Stimulated activated naive CD4-positive, alpha-beta T cell (primary cell): ENCODE measurements at regions not wholly inside any gene's neighbourhood (a gene's known extent, or its start where the extent isn't known, plus 50 kb on each side); places are given as distances from the start of the nearest gene placed in this dataset.
A peak's percentile ranks its signal among the peaks of the same experiment; 100 is the strongest.

Source experiments
- DNase-seq, 6 experiments: peaks; one replicate each; lab custom pipeline; 2025; lab: John Stamatoyannopoulos, UW

DNA sequence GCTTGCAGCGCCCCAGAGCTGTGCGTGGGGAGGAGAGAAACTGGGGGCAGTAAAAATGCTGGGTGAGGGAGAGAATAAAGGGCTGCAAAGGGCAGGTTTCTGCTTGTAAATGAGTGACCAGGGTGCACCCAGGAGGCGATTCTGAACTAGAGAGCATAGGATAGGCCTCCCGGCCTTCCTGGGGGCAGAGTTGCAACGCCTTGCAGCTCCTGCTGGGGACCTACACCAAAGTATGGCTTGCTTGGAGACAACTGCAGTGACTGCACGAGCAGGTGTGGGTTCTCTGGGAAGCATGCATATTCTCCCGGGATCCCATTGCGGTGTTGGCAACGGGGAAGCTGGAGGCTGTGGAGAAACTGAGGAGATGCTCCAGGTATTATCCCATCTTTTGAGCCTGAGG lies 111.6 kb upstream of the SPACA1 start:
- no peak for DNase-seq

DNA sequence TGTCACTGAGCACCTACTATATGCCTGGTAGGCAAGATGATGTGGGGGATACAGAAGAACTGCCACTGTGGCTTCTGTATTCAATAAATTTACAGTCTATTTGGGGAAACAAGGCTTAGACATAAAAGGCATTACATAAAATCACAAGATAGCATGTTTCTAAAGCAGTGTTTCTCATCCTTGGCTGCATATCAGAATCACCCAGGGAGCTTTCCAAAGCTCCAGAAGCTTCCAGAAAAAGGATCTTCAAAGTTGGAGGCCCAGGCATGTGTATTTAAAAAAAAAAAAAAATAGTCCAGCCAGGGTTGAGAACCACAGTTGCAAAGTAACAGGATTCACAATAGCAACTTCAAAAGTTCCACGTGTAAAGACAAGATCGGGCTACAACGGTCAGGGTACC lies 112.4 kb upstream of the SPACA1 start:
- no peak for DNase-seq

DNA sequence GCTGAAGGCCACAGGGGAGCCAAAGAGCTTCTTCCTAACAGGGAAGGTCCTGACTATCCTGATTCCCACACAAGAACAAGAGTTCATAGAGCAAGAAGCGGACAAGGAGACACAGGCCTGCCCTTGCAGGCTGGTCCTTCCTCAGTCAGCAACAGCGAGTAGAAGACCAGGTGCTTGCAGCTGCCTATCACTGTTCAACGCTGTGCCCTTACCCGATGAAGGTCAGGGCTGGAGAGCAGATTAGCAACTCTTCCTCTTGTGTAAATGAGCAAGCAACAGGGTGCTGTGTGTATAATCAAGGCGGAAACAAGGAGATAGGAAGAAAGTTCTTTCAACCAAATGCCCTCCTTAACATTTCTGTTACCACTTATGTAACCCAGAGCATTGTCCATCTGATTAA lies 115.3 kb upstream of the SPACA1 start:
- no peak for DNase-seq

DNA sequence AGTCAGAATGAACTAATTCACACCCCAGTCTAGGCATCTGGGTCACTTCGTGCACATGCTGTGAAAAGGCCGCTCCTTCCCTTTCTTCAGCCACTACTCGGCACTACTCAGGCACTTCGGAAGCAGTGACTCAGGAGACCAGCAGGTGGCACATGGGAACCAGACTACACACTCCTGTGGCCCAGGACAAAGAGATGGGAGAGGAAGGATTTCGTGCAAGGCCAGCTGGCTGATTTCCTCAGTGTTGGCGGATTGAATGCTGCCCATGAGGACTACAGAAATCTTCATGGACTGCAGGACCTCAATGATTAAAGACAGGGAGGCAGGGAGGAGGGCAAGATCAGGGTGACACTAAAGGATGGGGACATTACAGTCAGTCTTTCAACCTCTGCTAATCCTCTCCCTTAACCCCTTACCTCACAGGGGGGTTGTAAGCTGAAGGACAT lies 117.8 kb upstream of the SPACA1 start:
- peak; percentile 2 to 52 (median 35) for DNase-seq

DNA sequence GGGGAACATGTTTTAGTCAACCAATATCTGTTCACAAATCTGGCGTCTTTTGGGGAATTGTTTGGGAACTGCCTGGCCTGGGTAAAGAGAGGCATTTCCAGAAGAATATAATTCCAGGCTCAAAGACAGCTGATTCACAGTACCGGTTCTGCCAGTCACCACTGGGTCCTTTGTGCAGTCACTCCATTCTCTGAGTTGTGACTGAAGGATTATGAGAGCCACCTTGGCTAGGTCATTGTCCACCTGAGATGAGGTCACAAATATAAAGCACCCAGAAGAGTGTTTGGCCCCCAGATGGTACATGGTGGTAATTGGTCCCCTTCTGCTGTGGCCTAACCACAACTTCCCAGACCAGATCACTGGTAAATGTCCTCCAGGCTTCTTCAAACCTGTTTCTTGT lies 121.0 kb upstream of the SPACA1 start:
- DNase-seq, result no peak

DNA sequence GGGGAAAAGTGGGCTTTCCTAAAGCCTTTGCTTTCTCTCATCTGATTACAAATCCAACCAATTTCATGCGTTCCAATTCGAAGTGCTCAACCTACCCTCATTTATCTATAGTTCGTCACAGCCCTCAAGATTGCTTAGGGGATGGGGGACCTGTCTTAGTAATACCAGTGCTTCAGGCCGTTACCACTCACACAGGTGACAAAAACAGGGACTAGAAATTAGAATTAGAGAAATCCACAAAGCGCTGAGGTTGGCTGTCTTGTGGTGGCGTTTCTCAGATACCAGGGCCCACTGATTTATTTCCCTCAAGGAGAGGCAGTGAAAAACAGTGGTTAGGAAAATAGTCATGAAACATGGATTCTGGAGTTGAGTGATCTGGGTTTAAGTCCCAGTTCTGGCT lies 121.6 kb upstream of the SPACA1 start:
- DNase-seq, result no peak

DNA sequence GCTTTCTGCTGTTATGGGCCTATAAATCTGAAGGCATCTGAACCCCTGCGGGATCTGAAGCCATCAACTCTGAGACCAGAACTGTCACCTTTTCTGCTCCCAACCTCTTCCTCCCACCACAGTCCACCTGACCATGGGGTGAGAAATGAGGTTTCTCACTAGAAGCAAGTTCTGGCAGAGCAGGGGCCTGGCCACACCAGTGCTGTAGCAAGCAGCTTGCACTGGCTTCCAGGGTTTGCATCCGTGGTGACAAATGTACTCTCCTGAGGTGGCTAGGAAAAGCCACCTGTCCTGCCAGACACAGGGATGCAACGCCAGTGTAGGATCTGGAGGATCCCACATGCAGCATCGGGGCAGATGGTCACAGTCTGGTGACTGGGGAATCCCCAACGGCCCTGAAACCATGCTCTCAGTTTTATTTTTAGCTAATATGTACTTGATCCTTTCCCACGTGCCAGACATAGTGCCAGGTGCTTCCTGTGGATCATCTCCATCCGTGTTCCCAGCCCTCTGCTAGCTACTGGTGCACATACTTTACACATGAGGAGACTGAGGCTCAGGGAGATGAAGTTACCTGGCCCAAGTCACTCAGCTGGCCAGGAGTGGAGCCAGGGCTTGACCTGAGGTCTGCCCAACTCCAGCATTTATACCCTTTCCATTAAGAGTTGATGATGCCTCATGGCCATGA lies 122.1 kb upstream of the SPACA1 start:
- DNase-seq, result no peak

DNA sequence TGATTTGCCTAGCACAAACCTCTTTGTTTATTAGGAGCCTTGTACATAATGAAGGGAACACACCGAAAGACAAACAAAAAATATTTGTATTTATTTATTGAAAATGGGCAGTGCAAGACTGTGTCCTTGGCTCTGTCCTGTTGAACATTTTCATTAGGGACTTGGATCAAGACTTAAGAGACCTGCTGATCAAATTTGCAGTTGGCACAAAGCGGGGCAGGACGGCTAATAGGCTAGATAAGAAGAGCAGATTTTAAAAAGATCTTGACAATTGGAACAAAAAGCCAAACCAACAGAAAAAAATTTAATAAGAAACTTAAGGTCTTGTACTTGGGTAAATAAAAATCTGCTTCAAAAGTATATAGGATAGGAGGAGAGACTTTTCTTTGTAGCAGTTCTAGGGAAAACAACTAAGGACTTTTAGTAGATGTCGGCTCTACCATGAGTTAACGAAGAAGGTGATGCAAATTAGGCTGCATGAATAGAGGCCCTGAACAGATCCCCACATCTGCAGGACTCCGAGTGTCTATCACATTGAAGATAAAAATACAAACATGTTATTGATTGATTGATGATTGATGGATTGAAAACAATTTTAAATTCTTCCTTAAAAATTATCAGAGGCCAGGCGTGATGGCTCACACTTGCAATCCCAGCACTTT lies 124.1 kb upstream of the SPACA1 start:
- no peak for DNase-seq

DNA sequence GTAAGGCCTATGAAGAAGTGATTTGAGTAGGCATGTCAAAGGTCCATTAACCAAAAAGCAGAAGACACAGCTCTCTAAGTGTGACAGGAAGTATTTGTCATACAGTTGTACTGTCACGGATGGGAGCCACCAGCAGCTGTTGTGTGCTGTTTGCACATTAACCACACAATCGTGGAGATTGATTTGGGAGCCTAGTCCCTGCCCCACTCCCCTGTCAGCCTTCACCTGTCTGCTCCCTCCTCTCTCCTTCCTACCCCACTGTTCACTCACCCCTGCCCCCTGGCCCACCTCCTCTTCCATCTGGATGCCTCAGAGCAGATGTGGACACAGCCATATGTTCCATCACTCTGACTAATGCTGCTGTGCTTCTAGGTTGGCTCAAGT lies 124.7 kb upstream of the SPACA1 start:
- DNase-seq, result no peak

DNA sequence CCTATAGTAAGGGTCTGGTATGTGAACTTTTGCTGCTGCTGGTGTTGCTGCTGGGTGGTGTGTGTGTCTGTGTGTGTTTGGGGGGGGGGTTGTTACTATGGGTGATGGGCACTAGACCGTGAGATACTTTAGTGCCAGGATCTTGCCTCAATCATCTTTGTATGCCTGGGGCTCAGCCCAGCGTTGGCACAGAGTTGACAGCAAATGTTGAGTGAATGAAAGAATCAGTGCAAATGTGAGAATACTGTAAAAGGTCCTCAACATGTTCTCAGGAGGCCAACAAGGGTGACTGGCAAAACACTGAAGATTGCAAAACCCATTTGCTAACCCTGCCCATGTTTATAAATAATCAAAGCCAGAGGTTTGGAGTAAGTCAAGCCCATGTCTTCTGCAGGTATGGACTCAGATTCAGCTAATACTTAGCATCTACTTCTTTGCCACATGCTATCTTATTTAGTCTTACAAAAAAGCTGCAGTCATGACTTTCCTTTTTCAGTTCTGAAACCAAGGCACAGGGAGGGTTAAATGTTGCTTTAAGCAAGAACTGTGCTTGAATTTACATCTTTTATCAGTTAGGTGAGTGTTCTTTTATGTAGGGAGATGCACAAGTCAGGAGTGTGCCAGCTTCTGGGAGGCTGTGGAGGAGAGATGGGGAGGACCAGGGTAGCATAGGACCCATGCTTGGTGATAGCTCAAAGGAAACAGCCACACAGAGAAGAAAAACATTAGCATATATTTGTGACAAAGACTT lies 125.3 kb upstream of the SPACA1 start:
- DNase-seq, result no peak

DNA sequence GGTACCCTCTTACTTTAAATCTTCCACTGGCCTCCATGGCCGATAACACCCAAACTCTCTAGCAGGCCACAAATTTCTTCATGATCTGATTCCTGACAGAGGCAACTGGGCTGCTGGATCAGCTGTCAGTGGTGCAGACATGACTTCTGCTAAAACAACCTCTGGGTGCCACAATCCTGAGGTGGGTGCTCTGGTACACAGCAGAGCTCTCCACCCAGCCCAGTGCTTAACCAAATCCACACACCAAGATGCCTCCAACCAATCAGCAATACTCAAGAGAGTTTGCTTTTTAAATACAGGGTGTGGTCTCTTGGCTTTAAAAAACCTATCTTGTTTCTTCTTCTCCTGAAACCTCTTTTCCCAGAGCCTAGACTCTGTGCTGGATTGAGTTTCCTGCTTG lies 126.6 kb upstream of the SPACA1 start:
- no peak for DNase-seq

DNA sequence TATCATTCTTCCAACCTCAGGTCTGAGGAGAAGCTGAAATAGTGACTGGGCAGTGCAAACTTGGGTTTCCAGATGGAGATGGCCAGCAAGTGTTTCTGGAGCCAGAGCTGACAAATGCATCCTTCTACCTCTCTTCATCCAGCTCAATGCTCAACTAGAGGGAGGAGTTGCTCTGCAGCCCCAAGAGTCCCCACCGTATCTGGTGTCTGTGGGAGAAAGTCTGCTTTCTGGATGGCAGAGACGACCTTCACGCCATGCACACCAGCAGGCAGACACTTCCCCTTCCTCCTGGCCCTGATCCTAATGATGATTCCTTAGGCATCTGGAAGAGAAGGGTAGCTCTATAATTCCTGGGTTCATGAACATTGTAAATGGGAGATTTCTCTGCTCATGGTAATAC lies 127.4 kb upstream of the SPACA1 start:
- no peak for DNase-seq

DNA sequence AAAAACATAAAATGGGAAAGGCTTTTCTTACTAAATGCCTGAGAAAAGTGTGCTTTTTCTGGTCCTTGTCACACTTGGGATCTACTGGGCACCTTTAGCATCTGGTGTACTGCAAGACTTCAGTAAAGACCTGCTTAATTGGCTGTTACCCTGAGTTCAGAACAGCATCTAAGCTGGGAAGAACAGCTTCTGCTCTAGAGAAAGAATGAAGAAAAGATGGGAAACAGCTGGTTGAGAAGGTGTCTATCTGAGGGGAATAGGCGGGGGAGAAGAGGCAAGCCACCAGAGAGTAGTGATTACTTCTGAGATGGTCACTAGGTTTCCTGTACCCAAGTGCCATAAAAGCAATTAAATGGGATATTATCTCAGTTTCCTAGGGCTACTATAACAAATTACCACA lies 128.2 kb upstream of the SPACA1 start:
- DNase-seq, result no peak

DNA sequence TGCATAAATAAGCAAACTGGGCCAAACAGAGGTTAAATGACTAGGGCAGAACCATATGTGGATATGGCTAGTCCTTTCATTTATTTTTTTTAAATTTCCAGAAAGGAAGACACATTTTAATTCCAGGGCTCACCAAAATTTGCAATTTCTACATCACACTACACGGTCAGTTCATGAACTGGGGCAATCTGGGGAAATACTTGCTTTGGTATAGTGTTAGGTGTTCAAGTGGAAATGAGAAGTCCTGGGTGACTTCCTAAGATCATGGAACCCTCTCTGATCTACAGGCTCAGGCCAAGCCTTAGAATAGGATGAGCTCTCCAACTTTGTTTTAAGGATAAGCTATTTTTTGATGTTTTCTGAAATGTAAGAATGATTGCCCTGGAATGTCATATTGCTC lies 128.6 kb upstream of the SPACA1 start:
- DNase-seq, result no peak

DNA sequence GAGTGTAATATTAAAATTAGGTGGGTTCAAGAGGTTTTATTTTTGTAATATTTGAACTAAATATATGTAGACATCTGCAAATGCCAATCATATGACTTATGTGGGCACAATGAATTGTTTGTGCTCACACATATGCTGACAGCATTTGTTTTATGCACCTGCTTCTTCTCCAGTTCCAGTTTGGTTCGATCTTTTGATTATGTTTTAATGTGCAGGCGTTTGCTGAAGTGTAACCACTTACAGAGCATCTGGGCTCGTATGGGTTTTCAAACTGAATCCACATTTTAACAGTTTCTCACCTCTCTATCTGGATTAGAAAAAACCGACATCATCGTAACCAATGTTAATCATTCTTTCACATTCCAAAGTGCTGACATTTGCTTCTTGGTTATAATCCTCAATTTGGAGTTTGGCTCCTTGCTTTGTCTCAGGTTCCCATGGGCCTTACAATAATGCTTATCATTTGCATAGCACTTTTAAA lies 129.1 kb upstream of the SPACA1 start:
- DNase-seq, result no peak

DNA sequence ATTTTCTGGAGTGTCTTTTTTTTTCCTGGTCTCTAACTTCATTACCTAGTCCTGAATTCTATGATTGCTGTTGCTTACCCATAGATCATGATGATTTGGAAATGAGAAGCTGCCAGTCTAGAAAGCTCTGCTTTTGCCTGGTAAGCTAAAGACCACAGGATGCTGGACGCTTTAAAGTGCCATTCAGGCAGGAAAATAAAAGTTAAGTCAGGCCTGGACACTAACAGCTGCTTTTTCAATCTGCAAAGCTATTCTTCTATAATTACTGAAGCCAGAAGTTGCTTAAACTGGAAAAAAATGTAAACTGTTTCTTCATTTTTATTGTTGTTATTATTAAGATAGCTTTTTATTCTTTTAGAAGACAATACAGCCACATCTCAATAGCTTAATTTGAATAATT lies 129.8 kb upstream of the SPACA1 start:
- DNase-seq, result no peak

DNA sequence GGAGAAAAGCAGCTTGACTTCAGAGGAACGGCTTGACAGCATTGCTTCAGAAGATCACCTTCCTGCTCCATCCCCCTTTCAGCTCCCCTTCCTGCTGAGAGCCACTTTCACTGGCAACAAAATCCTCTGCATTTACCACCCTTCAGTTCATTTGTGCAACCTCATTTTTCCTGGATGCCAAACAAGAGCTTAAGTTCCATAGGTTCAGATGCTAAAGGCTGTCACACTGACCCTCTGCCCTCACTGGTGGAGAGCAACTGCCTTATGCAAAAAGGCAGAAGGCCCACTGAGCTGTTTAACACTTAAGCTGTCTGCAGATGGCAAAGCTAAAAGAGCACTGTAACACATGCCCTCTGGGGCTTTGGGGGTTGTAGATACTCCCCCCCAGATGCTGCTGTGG lies 131.2 kb upstream of the SPACA1 start:
- DNase-seq, result no peak

DNA sequence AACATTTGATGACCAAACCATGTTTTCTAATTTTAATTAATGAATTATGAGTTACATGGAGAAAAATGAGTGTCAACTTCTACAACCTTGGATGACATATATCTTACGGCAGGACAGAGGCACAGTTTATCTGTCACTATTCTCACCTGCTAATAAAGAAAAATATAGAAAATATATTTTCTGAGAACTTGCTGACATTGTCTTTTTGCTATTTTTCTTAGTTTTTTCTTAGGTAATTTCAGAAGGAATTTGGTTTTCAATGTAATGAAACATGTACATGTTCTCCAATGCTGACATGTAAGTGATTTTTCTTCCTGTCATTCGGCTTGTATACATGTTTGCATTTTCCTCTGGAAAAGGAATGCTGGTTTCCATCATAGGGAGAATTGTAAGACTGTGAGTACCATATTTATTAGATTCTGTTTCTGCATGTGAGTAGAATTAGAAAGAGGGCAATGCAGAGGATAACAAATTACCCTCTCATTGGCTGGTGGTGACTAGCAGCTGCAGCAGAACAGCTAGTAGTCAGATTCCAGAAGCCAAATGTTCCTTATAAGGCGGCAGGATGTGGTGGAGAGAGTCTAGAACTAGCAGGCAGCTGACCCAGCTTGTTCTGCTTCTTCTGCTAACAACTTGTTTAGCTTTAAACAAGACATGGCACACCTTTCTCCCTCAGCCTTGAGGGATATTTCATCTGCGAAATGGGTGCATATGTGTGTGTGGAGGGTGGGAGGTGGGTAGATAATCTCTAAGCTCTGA lies 132.8 kb upstream of the SPACA1 start:
- no peak for DNase-seq

DNA sequence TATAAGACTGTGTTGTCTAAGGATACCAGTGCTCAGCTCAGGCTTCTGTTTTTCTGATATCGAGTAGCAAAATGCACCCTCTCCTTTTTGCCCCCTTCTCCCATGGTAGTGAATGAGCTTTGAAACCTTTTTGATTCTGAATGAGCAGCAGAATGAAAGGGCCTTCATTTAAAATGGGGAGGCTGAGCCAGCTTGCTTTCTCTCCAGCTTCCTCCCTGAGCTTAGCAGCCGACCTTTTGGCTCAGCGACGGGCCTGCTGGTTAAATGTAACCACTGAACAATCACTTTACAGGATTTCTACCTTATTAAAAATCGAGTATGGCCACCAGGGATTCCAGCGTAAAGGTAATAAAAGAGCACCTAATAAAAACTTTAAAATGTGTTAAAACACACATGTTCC lies 133.7 kb upstream of the SPACA1 start:
- no peak for DNase-seq

DNA sequence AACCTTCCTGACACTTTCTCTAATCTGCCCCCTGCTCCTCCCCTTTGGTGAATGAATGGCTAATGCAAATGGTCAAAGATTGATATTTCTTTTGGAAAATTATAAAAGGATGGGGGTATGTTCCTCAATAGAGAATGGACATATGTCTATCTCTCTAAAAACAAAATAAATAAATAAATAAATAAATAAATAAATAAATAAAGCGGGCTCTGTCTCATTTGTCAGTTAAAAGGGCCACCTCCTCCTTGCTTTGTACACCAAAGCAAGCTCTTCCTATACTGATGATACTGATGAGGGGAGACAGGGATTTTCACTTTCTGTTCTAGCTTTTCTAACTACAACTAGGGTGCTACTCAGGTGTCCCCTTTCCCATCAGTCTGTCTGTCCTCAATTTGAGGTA lies 135.5 kb upstream of the SPACA1 start:
- no peak for DNase-seq

DNA sequence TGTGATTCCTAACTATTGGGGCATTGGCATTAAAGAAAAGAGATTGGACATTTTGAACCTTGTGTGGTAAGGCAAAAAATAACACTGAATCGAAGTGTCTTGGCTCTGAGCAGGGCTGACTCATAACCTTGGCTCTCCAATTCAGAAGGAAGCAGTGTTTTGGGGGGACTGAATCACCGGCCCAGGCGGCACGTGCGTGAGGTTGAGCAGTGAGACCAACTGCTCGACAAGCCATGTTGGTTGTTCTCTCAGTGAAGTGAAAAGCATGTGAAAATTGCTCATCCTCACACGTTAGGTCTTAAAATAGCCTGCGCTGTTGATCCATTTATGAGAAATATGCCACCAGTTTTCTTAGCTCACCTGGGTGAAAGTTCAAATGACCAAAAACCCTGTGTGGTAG lies 137.8 kb upstream of the SPACA1 start:
- no peak for DNase-seq

DNA sequence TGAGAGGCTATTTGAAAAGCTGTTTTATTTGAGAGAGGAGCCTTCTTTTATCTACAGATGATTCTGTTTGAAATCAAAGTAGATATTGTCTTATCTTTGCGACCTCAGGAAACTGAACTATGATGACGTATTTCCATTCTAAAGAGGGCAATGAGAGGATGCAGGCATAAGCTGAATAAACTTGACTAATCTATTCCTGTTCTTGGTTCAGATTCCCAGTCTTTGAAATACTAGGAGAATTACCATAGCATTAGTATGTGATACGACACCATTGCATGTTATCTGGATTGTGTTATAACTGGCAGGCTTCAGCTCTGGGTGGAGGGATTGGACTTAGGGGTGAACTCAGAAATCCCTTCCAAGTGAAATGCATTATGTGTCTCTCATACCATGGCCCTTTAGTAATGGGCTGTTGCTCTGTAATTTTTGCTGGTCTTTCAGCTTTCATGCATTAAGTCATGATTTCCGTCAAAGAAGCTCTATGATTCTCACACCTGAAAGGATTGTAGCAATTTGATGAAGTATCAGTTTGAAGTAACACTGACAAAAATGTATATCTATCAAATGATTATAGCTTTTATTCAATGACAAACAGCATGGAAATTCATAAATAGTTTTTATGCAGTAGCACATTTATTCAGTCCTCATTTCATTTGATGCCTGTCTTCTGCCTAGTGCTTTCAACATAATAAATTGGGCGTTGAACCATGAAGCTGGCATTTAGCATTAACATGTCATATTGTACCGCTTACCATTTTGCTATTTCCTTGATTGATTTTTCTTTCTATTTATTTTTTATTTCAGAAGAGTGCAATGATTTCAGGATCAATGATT lies 138.4 kb upstream of the SPACA1 start:
- DNase-seq, result no peak
